ENCODE measurements at regions not wholly inside any gene's neighbourhood (a gene's known extent, or its start where the extent isn't known, plus 50 kb on each side); places are given as distances from the start of the nearest gene placed in this dataset.

DNA sequence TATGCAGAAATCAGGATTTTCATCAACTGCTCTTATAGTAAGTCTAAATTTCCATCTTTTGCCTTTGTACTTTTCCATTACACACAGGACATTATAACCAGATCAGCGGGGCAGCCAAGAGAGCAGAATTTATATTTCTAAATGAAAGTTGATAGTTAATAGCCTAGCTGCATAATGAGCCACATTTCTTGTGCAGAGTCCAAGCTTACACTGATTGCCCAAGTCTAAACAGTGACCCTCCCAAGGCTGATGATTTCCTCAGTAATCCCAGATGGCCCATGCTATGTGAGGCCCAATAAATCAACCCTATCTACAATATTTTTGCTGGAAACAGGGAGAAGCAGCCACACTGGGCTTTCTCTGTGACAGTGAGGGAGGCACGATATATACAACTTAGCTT lies 475.8 kb upstream of the KCNMB2 start:
- no peak overlapping the region for H3K4me3 ChIP-seq (ENCODE audit: low read length)
- TF ChIP-seq ZNF274 (IDR thresholded peaks at IDR 0.05; ENCODE audit: low read depth, low read length) = no peak

DNA sequence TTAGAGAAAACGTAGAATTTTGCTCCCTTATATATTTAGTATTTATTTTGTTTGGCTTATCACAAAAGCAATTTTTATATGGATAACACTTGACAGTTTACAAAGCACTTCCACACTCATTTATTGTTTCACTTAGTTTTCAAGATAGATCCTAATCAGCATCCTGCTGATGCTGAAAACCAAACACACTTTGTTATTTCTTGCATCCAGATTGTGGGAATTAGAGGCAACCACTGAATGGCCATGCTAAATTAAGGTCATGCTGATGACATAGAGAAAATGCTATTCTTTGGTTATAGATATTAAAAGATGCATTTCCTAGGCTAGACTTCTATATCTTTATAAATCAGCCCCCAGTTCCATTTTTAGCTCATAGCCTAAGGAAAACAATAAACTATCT lies 474.1 kb upstream of the KCNMB2 start:
- no peak for TF ChIP-seq ZNF274 (IDR thresholded peaks at IDR 0.05; ENCODE audit: low read depth, low read length)
- no peak overlapping the region for H3K4me3 ChIP-seq (ENCODE audit: low read length)

- TF ChIP-seq ZNF274 (IDR thresholded peaks at IDR 0.05; ENCODE audit: low read depth, low read length) = no peak
- no peak overlapping the region for H3K4me3 ChIP-seq (ENCODE audit: low read length)
These were observed 472.8 kb upstream of the KCNMB2 start for GRCh38 chr3:178063461-178063860.

- TF ChIP-seq ZNF274 (IDR thresholded peaks at IDR 0.05; ENCODE audit: low read depth, low read length) = no peak
These were observed 468.5 kb upstream of the KCNMB2 start for GRCh38 chr3:178067721-178068120.

GRCh38 chr3:178072391-178073305 lies 463.6 kb upstream of the KCNMB2 start:
- no peak overlapping the region for H3K4me3 ChIP-seq (ENCODE audit: low read length)
- no peak for TF ChIP-seq ZNF274 (IDR thresholded peaks at IDR 0.05; ENCODE audit: low read depth, low read length)

More at GRCh38 chr3:178067721-178068120, 468.5 kb upstream of the KCNMB2 start:
- H3K4me3 ChIP-seq (ENCODE audit: low read length) = no peak overlapping the region

DNA sequence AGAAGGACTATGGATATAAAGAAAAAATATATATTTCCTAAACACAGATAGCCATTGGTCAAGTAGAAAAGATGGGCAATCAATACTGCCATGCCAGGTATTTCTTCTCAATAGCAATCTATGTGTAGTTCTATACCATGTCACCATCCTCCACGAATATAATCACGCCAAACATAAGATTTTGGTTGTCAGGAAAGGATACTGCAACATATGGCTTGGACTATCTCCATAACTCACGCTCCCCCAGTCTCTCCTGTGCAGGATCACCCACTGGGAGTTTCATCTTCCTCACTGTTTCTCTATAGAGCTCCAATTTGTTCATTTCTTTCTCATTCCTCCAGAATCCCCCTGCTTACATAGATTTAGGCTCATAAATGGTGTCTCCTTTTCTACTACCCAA lies 462.9 kb upstream of the KCNMB2 start:
- no peak for TF ChIP-seq ZNF274 (IDR thresholded peaks at IDR 0.05; ENCODE audit: low read depth, low read length)
- H3K4me3 ChIP-seq (ENCODE audit: low read length) = no peak overlapping the region

DNA sequence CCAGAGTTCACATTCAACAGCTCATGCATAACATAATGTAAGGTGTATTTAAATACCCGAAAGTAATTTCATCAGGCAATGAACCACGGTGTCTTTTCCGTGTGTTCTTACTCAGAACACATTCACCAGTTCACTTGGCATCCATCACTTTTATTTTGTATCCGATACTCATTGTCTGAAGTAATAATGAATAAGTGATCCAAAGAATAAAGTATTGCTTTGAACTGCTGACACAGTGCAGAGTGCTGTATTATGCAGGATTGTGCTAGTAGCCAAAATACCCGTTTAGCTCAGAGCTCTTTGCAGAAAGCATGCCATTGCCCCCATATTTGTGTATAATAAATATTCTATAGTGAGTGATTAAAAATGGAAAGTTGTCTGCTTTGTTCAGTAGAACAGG lies 460.9 kb upstream of the KCNMB2 start:
- H3K4me3 ChIP-seq (ENCODE audit: low read length) = no peak overlapping the region
- TF ChIP-seq ZNF274 (IDR thresholded peaks at IDR 0.05; ENCODE audit: low read depth, low read length) = no peak

DNA sequence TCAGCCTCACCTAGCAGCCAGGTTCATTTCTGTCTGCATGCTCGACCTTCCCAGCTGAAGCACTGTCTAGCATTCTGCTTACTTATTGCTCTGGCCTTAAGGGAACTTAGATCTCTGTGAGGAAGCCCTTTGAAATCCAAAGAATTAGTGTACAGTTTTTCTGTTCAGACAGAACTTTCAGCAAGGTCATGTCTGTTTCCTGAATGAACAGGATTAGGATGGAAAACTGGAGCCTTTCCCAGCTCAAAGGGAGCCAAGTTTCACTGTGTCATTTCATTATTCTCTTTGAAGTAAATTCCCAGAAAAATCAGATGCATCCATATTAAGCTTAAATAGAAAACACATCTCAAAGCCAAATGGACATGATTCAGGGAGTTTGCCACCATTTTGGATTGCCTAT lies 457.3 kb upstream of the KCNMB2 start:
- no peak overlapping the region for H3K4me3 ChIP-seq (ENCODE audit: low read length)
- no peak for TF ChIP-seq ZNF274 (IDR thresholded peaks at IDR 0.05; ENCODE audit: low read depth, low read length)

GRCh38 chr3:178079966-178080365 lies 456.3 kb upstream of the KCNMB2 start:
- TF ChIP-seq ZNF274 (IDR thresholded peaks at IDR 0.05; ENCODE audit: low read depth, low read length) = no peak
- H3K4me3 ChIP-seq (ENCODE audit: low read length) = no peak overlapping the region

- no peak for TF ChIP-seq ZNF274 (IDR thresholded peaks at IDR 0.05; ENCODE audit: low read depth, low read length)
- H3K4me3 ChIP-seq (ENCODE audit: low read length) = no peak overlapping the region
These were observed 453.8 kb upstream of the KCNMB2 start for GRCh38 chr3:178082326-178082906.

DNA sequence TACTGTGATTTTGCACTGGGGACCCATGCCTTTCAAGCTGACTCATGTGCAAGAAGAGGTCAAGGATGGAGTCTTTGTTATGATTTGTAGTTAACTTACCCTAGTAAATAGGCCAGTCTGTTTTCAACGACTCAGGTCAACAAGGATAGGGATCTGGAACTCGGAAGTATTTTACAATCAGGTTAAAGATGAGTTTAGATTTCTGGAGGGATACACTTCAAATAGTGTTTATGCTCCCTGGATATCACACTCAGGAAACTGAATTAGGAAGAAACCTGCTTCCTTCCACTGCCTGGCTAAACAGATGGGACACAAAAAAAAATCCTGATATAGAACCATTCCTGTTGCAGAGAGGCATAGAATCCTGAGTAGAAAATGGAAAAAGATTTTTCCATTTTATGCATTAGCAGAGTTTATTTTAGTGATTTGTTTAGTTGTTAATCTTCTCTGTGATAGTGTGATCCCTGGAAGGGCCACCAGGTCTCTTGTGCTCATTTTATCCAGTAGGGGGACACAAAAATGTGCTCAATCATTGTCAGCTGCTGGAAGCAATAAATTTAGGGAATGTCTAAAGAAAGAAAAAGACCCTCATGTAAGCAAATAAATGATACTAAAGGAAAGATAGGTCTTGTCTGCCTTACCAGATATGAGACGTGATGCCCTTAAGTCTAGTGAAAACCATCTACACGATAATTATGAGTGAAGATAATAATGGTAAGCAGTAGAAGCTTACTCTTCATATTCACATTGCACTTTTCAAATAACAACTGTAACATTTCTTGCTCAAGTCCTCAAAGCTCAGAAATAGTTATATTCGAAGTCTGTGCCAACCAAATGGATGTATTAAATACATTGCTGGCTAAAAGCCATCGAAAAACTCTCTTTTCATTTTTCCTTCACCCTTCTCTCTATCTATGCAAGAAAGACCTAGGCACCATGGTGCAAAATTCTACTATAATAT lies 452.1 kb upstream of the KCNMB2 start:
- no peak for TF ChIP-seq ZNF274 (IDR thresholded peaks at IDR 0.05; ENCODE audit: low read depth, low read length)
- H3K4me3 ChIP-seq (ENCODE audit: low read length) = no peak overlapping the region

- H3K4me3 ChIP-seq (ENCODE audit: low read length) = no peak overlapping the region
- TF ChIP-seq ZNF274 (IDR thresholded peaks at IDR 0.05; ENCODE audit: low read depth, low read length) = no peak
These were observed 451.1 kb upstream of the KCNMB2 start for GRCh38 chr3:178084938-178085816.

DNA sequence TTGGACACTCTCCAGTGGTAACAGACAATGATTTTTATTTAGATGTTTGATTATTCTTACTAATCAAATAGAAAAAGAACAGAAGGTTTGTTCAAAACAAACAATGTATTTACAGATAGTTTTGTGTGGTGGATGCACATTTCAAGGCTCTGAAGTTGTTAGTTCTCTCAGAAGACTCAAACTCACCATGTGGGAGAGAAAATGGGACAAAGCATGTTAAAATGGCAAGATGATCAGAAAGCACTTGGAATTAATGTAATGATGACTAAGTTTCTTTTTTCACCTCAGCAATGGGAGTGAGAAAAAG lies 450.5 kb upstream of the KCNMB2 start:
- no peak overlapping the region for H3K4me3 ChIP-seq (ENCODE audit: low read length)

More for the DNA sequence above, 450.5 kb upstream of the KCNMB2 start:
- no peak for TF ChIP-seq ZNF274 (IDR thresholded peaks at IDR 0.05; ENCODE audit: low read depth, low read length)

Data from GM08714 (cell line).